GM18505 (cell line): ENCODE measurements at regions not wholly inside any gene's neighbourhood (a gene's known extent, or its start where the extent isn't known, plus 50 kb on each side); places are given as distances from the start of the nearest gene placed in this dataset.

Experiments
- ATAC-seq: cut with Tn5 transposase; IDR thresholded peaks from one replicate; pipeline ENCODE4 v1.9.1; 2021; ENCODE audit not compliant: unreplicated experiment
- POLR2A ChIP-seq: IDR thresholded peaks from 4 replicates; pipeline ENCODE4 v1.6.1; 2011; ENCODE audit warnings: borderline replicate concordance; ENCODE audit not compliant: insufficient read depth, insufficient read length; ENCODE audit errors: extremely low read depth

GRCh38 chr3:26422415-26422814 lies 200.2 kb upstream of the LRRC3B start:
- TF ChIP-seq POLR2A = no peak
- no peak for ATAC-seq

- TF ChIP-seq POLR2A = no peak
- ATAC-seq = no peak
Measured at GRCh38 chr3:26425076-26425475, 197.5 kb upstream of the LRRC3B start.

DNA sequence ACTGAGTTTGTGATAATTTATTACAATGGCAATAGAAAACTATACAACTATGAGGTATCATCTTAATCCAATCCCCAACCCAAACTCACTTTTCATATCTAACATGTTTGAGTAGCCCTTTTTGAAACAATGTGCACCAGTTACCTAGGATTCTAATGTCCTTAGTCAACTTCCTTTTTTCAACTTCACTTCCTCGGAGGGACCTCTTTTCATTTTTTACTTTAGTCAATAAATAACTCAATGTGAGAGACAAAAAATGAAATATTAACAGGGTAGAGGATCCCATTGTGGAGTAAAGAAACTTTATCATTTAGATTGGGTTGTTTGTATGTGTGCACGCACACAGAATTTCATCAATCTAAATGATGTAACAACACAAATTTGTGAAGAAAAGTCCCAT lies 193.6 kb upstream of the LRRC3B start:
- TF ChIP-seq POLR2A = no peak

GRCh38 chr3:26437678-26438077 lies 184.9 kb upstream of the LRRC3B start:
- ATAC-seq = no peak
- TF ChIP-seq POLR2A = no peak

More for the DNA sequence above, 193.6 kb upstream of the LRRC3B start:
- no peak for ATAC-seq

DNA sequence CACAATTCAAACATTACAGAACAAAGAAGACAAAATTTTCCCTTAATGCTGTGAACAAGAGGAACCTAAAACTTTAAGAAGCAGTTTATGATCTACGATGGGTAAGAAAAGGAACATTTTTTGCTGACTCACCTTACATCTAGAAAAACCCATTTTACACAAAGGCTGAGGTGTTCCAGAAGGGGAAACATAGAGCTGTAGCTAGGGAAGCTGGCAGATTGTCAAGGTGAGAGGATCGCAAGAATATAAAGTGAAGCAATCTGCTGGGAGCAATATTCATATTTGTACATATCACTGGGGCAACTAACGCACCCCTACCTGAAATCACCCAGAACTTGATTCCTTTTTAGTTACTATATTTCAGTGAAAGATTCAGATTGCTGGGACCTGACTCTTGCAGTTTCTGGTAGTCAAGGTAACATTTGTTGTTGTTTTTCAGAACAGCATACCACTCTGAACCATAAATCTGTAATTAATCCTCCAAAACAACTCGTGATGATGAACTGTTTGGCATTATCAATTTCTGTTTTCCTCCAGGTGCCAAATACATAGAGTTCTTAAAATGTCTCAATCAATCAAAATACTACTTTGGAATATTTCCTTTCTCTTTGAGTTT lies 184.1 kb upstream of the LRRC3B start:
- no peak for TF ChIP-seq POLR2A
- ATAC-seq = no peak

DNA sequence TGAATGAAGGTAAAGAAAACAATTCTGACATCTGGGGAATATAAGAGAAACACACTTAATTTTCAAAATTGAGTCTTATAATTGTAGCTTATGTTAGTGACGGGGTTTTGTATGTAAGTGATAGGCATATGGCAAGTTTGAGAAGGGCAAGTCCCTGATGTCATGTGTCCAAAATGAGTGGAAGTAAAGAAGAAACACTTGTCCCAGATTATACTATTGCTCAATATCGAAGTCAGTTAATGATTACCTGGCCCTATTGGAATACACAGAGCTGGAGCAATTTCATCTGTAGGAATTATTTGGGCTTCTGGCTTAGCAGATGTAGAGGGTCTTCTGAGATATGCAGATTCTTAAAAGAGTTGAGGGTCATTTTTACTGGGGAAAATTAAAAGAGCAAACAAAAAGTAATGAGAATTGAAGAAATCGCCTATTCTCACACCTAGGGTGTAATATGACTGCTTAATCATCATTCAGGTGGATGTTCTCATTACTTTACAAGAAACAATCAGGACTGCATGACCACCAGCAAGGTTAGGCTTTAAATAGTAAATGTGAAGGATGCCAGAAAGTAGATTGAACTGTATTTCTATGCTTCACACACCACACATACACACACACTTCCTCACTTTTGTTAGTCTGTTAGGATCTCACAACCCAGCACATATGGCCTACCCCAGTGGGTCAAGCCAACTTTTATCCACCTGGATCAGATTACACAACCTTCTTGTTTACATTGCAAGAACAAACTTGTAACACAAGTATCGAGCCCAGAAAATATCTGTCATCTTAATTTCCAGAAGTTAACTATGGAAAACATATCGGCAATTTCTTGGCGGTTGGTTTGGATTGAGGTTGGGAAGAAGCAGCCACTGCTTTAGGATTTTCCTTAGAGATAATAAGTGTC lies 183.3 kb upstream of the LRRC3B start:
- TF ChIP-seq POLR2A = no peak
- ATAC-seq = no peak

DNA sequence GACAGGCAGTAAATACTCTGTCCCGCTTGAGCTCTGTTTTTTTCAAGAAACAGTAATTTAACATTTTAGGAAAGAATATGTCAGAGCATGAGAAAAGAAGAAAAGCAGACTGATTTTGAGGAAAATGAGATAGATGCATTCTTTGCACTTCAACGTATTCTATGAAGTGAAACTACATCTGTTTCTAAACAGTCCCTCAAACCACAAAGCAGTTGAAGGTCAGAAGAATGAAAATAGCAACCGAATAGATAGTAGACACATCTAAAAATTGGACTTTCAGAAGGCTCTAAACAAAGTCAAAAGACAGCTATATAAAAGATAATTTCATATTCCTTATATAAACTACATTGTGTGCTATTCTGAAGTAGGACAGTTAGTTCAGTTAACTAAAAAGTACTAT lies 172.6 kb upstream of the LRRC3B start:
- TF ChIP-seq POLR2A = no peak
- no peak for ATAC-seq

GRCh38 chr3:26452363-26452762 lies 170.2 kb upstream of the LRRC3B start:
- no peak for TF ChIP-seq POLR2A
- no peak for ATAC-seq

- no peak for ATAC-seq
Measured at GRCh38 chr3:26460985-26461384, 161.6 kb upstream of the LRRC3B start.

GRCh38 chr3:26472345-26472744 lies 150.2 kb upstream of the LRRC3B start:
- no peak for TF ChIP-seq POLR2A
- ATAC-seq = no peak

More at GRCh38 chr3:26460985-26461384, 161.6 kb upstream of the LRRC3B start:
- no peak for TF ChIP-seq POLR2A

- no peak for TF ChIP-seq POLR2A
- no peak for ATAC-seq
Measured at GRCh38 chr3:26474706-26475105, 147.9 kb upstream of the LRRC3B start.

DNA sequence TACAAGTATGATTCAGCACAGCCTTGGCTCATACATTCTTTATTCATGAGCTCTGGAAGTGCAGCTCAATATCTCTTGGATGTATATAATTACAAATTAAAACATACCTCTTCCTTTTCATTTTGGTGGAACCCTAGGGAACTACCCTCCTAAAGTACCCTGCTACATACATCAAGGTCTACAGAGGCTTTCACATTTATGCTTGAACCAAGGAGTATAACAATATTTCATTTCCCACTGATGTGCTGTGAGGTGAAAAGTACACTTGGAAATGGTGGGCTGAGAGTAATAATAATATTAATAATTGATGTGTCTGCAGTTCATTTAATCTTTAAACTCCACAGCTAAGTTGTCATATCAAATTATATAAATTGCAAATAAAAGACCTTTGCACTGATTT lies 142.2 kb upstream of the LRRC3B start:
- ATAC-seq = no peak
- TF ChIP-seq POLR2A = no peak

- no peak for ATAC-seq
- TF ChIP-seq POLR2A = no peak
Measured at GRCh38 chr3:26484140-26484539, 138.4 kb upstream of the LRRC3B start.

DNA sequence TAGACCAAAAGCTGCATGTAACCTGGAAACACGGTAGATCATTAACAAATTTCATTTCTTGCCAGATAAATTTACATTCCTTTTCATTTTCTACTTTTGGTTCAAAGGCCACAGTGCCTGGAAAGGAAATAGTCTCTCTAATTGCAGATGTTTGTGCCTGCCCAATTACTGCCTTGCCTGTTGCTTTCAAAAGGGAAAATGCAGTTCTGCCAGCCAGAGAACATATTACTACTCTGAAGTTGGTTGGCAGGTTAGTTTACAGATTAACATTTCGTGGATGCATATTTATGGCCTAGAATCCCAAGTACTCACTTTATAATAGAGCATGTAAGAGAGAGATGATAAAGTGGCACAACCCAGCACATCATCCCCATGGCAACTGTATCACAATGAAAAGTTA lies 124.3 kb upstream of the LRRC3B start:
- no peak for TF ChIP-seq POLR2A
- ATAC-seq = no peak
